Suprapubic skin (tissue), 4 donors: ENCODE measurements at regions not wholly inside any gene's neighbourhood (a gene's known extent, or its start where the extent isn't known, plus 50 kb on each side); places are given as distances from the start of the nearest gene placed in this dataset.

ENCODE experiments used
- CTCF ChIP-seq, 2 donors: fragments of 200-600 bp in 1 of 2; fragments of 450-650 bp in 1 of 2; sonication (generic) in 1 of 2; IDR thresholded peaks; one replicate each; pipeline ENCODE4 v1.5.1; 2016 to 2019; ENCODE audit warnings: antibody characterized with exemption in 2 of 2, mild to moderate bottlenecking in 1 of 2, moderate library complexity in 1 of 2
- EP300 ChIP-seq: sonication (generic); formaldehyde crosslinking; IDR thresholded peaks from one replicate; pipeline ENCODE4 v1.6.1; 2017; ENCODE audit warnings: antibody characterized with exemption
- POLR2A ChIP-seq, 2 donors: fragments of 450-650 bp; IDR thresholded peaks; one replicate each; pipeline ENCODE4 v1.6.1; 2017; ENCODE audit warnings: antibody characterized with exemption in 2 of 2, mild to moderate bottlenecking in 2 of 2, moderate library complexity in 2 of 2
- POLR2AphosphoS5 ChIP-seq, 3 donors: sonication (generic); formaldehyde crosslinking; IDR thresholded peaks; one replicate each; pipeline ENCODE4 v1.6.1; 2017; ENCODE audit warnings: antibody characterized with exemption in 3 of 3

GRCh38 chr4:117154251-117154650, 68.9 kb upstream of the TRAM1L1 start:
- no peak for TF ChIP-seq CTCF (IDR thresholded peaks at IDR 0.05)
- TF ChIP-seq POLR2A (IDR thresholded peaks at IDR 0.05), result no peak
- TF ChIP-seq EP300, result no peak
- no peak for TF ChIP-seq POLR2AphosphoS5 (IDR thresholded peaks at IDR 0.05)
